ENCODE measurements at regions not wholly inside any gene's neighbourhood (a gene's known extent, or its start where the extent isn't known, plus 50 kb on each side); places are given as distances from the start of the nearest gene placed in this dataset.

GRCh38 chr4:128654465-128654864 lies 155.0 kb upstream of the JADE1 start (continued):
- TF ChIP-seq ZNF529 (tag by site-specific recombination; IDR thresholded peaks at IDR 0.05; ENCODE audit: insufficient replicate concordance): no peak
- no peak for TF ChIP-seq HOXC10 (CRISPR knock-in tag; IDR thresholded peaks at IDR 0.05)
- TF ChIP-seq ZNF169 (tag by site-specific recombination; IDR thresholded peaks at IDR 0.05): no peak
- TF ChIP-seq ZNF623 (tag by site-specific recombination; IDR thresholded peaks at IDR 0.05): no peak
- no peak for TF ChIP-seq KLF1 (tag by site-specific recombination; IDR thresholded peaks at IDR 0.05)
- TF ChIP-seq MEIS1 (CRISPR knock-in tag; IDR thresholded peaks at IDR 0.05; ENCODE audit: borderline replicate concordance): no peak
- TF ChIP-seq ZNF24 (tag by site-specific recombination; IDR thresholded peaks at IDR 0.05): no peak
- TF ChIP-seq ZNF621 (tag by site-specific recombination; IDR thresholded peaks at IDR 0.05): no peak

- Histone ChIP-seq H3K27ac (ENCODE audit: extremely low read depth, low read depth, low read length) (no peak overlapping the region), H3K9me3 (ENCODE audit: control insufficient read depth, insufficient read depth, low read depth, low read length) (no peaks in the 10 kb centered on the region)
Measured at GRCh38 chr4:128653527-128654444, 155.7 kb upstream of the JADE1 start.

GRCh38 chr4:128649575-128650205 lies 159.8 kb upstream of the JADE1 start:
- no peak overlapping the region for H3K4me3 ChIP-seq (ENCODE audit: low read depth, low read length)
- H3K4me1 ChIP-seq (ENCODE audit: control insufficient read depth, insufficient read depth, low read length): no peaks in the 10 kb centered on the region
- TF ChIP-seq ZNF785 (tag by site-specific recombination; IDR thresholded peaks at IDR 0.05): no peak
- no peak for TF ChIP-seq MYNN (tag by site-specific recombination; IDR thresholded peaks at IDR 0.05; ENCODE audit: borderline replicate concordance)
- TF ChIP-seq ZSCAN30 (tag by site-specific recombination; IDR thresholded peaks at IDR 0.05): no peak
- TF ChIP-seq SETDB1 (IDR thresholded peaks at IDR 0.05; ENCODE audit: insufficient read length, low read length): no peak
- TF ChIP-seq ZNF324 (tag by site-specific recombination; IDR thresholded peaks at IDR 0.05): no peak
- TF ChIP-seq HOXD13 (CRISPR knock-in tag; IDR thresholded peaks at IDR 0.05; ENCODE audit: borderline replicate concordance): no peak
- TF ChIP-seq ZNF670 (tag by site-specific recombination; IDR thresholded peaks at IDR 0.05; ENCODE audit: low read depth): no peak
- TF ChIP-seq ZFHX2 (tag by site-specific recombination; conservative IDR thresholded peaks at IDR 0.05): no peak
- TF ChIP-seq ZNF248 (tag by site-specific recombination; IDR thresholded peaks at IDR 0.05): no peak
- TF ChIP-seq ZNF449 (tag by site-specific recombination; IDR thresholded peaks at IDR 0.05): no peak
- H3K9me3 ChIP-seq (ENCODE audit: control insufficient read depth, insufficient read depth, low read depth, low read length): no peaks in the 10 kb centered on the region
- no peaks in the 10 kb centered on the region for H3K36me3 ChIP-seq (ENCODE audit: control insufficient read depth in 2 of 2, insufficient read depth in 1 of 2, low read length in 2 of 2)
- CTCF ChIA-PET: no interaction called here
- POLR2A ChIA-PET: no interaction called here
- H3K27ac ChIP-seq (ENCODE audit: extremely low read depth, low read depth, low read length): no peak overlapping the region

More at GRCh38 chr4:128653527-128654444, 155.7 kb upstream of the JADE1 start:
- Histone ChIP-seq H3K4me3 (ENCODE audit: low read depth, low read length) (no peak overlapping the region), H3K4me1 (ENCODE audit: control insufficient read depth, insufficient read depth, low read length) (no peaks in the 10 kb centered on the region), H3K36me3 (ENCODE audit: control insufficient read depth in 2 of 2, insufficient read depth in 1 of 2, low read length in 2 of 2) (no peaks in the 10 kb centered on the region)
- CTCF ChIA-PET: no interaction called here
- POLR2A ChIA-PET: no interaction called here
- TF ChIP-seq HIC1 (tag by site-specific recombination; IDR thresholded peaks at IDR 0.05): no peak
- no peak for TF ChIP-seq ZNF701 (tag by site-specific recombination; IDR thresholded peaks at IDR 0.05)
- no peak for TF ChIP-seq ZNF146 (tag by site-specific recombination; IDR thresholded peaks at IDR 0.05)
- TF ChIP-seq ZSCAN4 (tag by site-specific recombination; IDR thresholded peaks at IDR 0.05): no peak
- no peak for TF ChIP-seq ZNF202 (tag by site-specific recombination; IDR thresholded peaks at IDR 0.05; ENCODE audit: borderline replicate concordance)
- no peak for TF ChIP-seq ZNF76 (tag by site-specific recombination; IDR thresholded peaks at IDR 0.05; ENCODE audit: borderline replicate concordance, low read depth)
- TF ChIP-seq ZNF221 (tag by site-specific recombination; IDR thresholded peaks at IDR 0.05; ENCODE audit: borderline replicate concordance): no peak
- no peak for TF ChIP-seq ZNF19 (tag by site-specific recombination; IDR thresholded peaks at IDR 0.05; ENCODE audit: low read depth)

All from HEK293 (cell line).